ENCODE measurements at regions not wholly inside any gene's neighbourhood (a gene's known extent, or its start where the extent isn't known, plus 50 kb on each side); places are given as distances from the start of the nearest gene placed in this dataset.

- DNase-seq: no peak
- no peak overlapping the region for H3K27ac ChIP-seq
- H3K9me3 ChIP-seq: no peaks in the 10 kb centered on the region
- 94 to 99% (median 98%) methylated on average over 3 of the region's 3 CpGs for WGBS, 5 donors
- intact Hi-C loops (cut with DNase I; ENCODE audit: low total_unique reads): no loop called here
- H3K36me3 ChIP-seq: no peaks in the 10 kb centered on the region
- H3K4me3 ChIP-seq: no peak overlapping the region
- no peaks in the 10 kb centered on the region for H3K27me3 ChIP-seq
- no peak for TF ChIP-seq CTCF (IDR thresholded peaks at IDR 0.05)
- TF ChIP-seq POLR2A (IDR thresholded peaks at IDR 0.05): no peak
- no peak for TF ChIP-seq POLR2AphosphoS5 (IDR thresholded peaks at IDR 0.05)
- TF ChIP-seq EP300 (IDR thresholded peaks at IDR 0.05): no peak
- peaks cover 0 to 4% (median 2%) of the 10 kb centered on the region in 4 donors for H3K4me1 ChIP-seq
These were observed 54.0 kb upstream of the ANKRD28 start for GRCh38 chr3:15851735-15852134.

GRCh38 chr3:15858547-15859506 lies 61.0 kb upstream of the ANKRD28 start:
- peak overlapping the region; percentile 90 to 96 (median 94) for H3K27ac ChIP-seq
- no peaks in the 10 kb centered on the region for H3K9me3 ChIP-seq
- no peaks in the 10 kb centered on the region for H3K27me3 ChIP-seq
- peaks cover 8 to 39% (median 24%) of the 10 kb centered on the region in 4 donors for H3K4me1 ChIP-seq
- TF ChIP-seq POLR2A (IDR thresholded peaks at IDR 0.05) (no peak), EP300 (IDR thresholded peaks at IDR 0.05) (no peak), CTCF (IDR thresholded peaks at IDR 0.05) (peak in 2 of 7 experiments; percentile 8 to 29), POLR2AphosphoS5 (IDR thresholded peaks at IDR 0.05) (peak in 2 of 3 donors; percentile 49 to 70)
- peak overlapping the region; percentile 78 to 96 (median 92) for H3K4me3 ChIP-seq
- WGBS, 5 donors: 1 to 7% (median 3%) methylated on average over 25 to 70 of the region's 70 CpGs
- no peaks in the 10 kb centered on the region for H3K36me3 ChIP-seq
- DNase-seq: peak; percentile 85 to 87
- intact Hi-C loops (cut with DNase I; ENCODE audit: low total_unique reads): no loop called here

- no peaks in the 10 kb centered on the region for H3K9me3 ChIP-seq
- H3K27me3 ChIP-seq: no peaks in the 10 kb centered on the region
- no peaks in the 10 kb centered on the region for H3K36me3 ChIP-seq
- peak; percentile 32 to 58 (median 33) for TF ChIP-seq POLR2AphosphoS5 (IDR thresholded peaks at IDR 0.05)
- no peak for TF ChIP-seq EP300 (IDR thresholded peaks at IDR 0.05)
- TF ChIP-seq CTCF (IDR thresholded peaks at IDR 0.05): no peak
- DNase-seq: peak; percentile 86 to 96
- intact Hi-C loops (cut with DNase I; ENCODE audit: low total_unique reads): no loop called here
- 0 to 1% (median 0%) methylated on average over 31 to 72 of the region's 73 CpGs for WGBS, 5 donors
- H3K27ac ChIP-seq: peak overlapping the region; percentile 90 to 96 (median 94)
- peak overlapping the region; percentile 78 to 96 (median 92) for H3K4me3 ChIP-seq
- H3K4me1 ChIP-seq: peaks cover 8 to 39% (median 24%) of the 10 kb centered on the region in 4 donors
These were observed 61.8 kb upstream of the ANKRD28 start for GRCh38 chr3:15859507-15860013.

GRCh38 chr3:15860014-15860934 lies 62.5 kb upstream of the ANKRD28 start:
- Histone ChIP-seq H3K36me3 (no peaks in the 10 kb centered on the region), H3K9me3 (no peaks in the 10 kb centered on the region), H3K27me3 (no peaks in the 10 kb centered on the region), H3K27ac (peak overlapping the region; percentile 90 to 96 (median 94)), H3K4me3 (peak overlapping the region; percentile 78 to 96 (median 92)), H3K4me1 (peaks cover 8 to 39% (median 24%) of the 10 kb centered on the region in 4 donors)
- intact Hi-C loops (cut with DNase I; ENCODE audit: low total_unique reads): no loop called here
- TF ChIP-seq POLR2AphosphoS5 (IDR thresholded peaks at IDR 0.05) (no peak), POLR2A (IDR thresholded peaks at IDR 0.05) (no peak), CTCF (IDR thresholded peaks at IDR 0.05) (no peak), EP300 (IDR thresholded peaks at IDR 0.05) (no peak)
- DNase-seq: peak; percentile 29 to 77
- 1 to 2% (median 1%) methylated on average over 41 to 55 of the region's 55 CpGs for WGBS, 5 donors
